NB4 (cell line): ENCODE measurements at regions not wholly inside any gene's neighbourhood (a gene's known extent, or its start where the extent isn't known, plus 50 kb on each side); places are given as distances from the start of the nearest gene placed in this dataset.

Experiments
- CTCF ChIP-seq: IDR thresholded peaks from one replicate; pipeline ENCODE4 v1.5.1; 2012; ENCODE audit warnings: low read depth, low read length
- MYC ChIP-seq: IDR thresholded peaks from 2 replicates; pipeline ENCODE4 v1.6.1; 2011; ENCODE audit warnings: low read depth, low read length
- POLR2A ChIP-seq: IDR thresholded peaks from 2 replicates; pipeline ENCODE4 v1.6.1; 2011; ENCODE audit warnings: mild to moderate bottlenecking; ENCODE audit not compliant: insufficient read length; ENCODE audit errors: extremely low read depth

- TF ChIP-seq CTCF (no peak), MYC (no peak), POLR2A (no peak)
Measured at GRCh38 chr4:31467781-31468180, 747.6 kb downstream of the PCDH7 start.
